ENCODE measurements at regions not wholly inside any gene's neighbourhood (a gene's known extent, or its start where the extent isn't known, plus 50 kb on each side); places are given as distances from the start of the nearest gene placed in this dataset.
"Not testable (repeated sequence)": the region's sequence is repeated elsewhere in the genome, so short reads cannot be mapped to it uniquely, and the experiment has no call there.

GRCh38 chr2:235439959-235440662 lies 53.7 kb upstream of the AGAP1 start:
- intact Hi-C loops (cut with micrococcal nuclease), result no loop called here
- POLR2A ChIA-PET, result no interaction called here

GRCh38 chr2:235443580-235443979 lies 50.3 kb upstream of the AGAP1 start:
- H3K9me3 Mint-ChIP-seq; H3K36me3 Mint-ChIP-seq; H3K4me1 ChIP-seq (ENCODE audit: control insufficient read depth in 2 of 2, insufficient read depth in 2 of 2, low read length in 2 of 2); H3K4me1 Mint-ChIP-seq; H3K27ac ChIP-seq (ENCODE audit: low read depth, low read length); H3K4me3 ChIP-seq (ENCODE audit: low read length); CTCF ChIA-PET; POLR2A ChIA-PET; H3K36me3 ChIP-seq (ENCODE audit: control insufficient read depth in 2 of 3, insufficient read depth in 3 of 3, low read length in 3 of 3); ATAC-seq; DNase-seq; H3K27ac Mint-ChIP-seq; intact Hi-C loops (cut with micrococcal nuclease); H3K9me3 ChIP-seq (ENCODE audit: control insufficient read depth in 2 of 3, low read length in 3 of 3); H3K27me3 ChIP-seq (ENCODE audit: control insufficient read depth in 2 of 2, insufficient read depth in 2 of 2, low read length in 2 of 2); H3K4me3 Mint-ChIP-seq: not testable (repeated sequence)
- H3K27me3 Mint-ChIP-seq, result peaks cover 0 to 35% (median 4%) of the 10 kb centered on the region in 5 donors

More at GRCh38 chr2:235439959-235440662, 53.7 kb upstream of the AGAP1 start:
- Mint-ChIP-seq H3K36me3 (no peaks in the 10 kb centered on the region), H3K4me1 (no peaks in the 10 kb centered on the region), H3K27me3 (peaks cover 0 to 22% (median 4%) of the 10 kb centered on the region in 5 donors), H3K27ac (no peak overlapping the region), H3K4me3 (no peak overlapping the region), H3K9me3 (peaks cover 0 to 10% (median 5%) of the 10 kb centered on the region in 11 donors)
- no peaks in the 10 kb centered on the region for H3K4me1 ChIP-seq (ENCODE audit: control insufficient read depth in 2 of 2, insufficient read depth in 2 of 2, low read length in 2 of 2)
- ATAC-seq, result no peak
- H3K9me3 ChIP-seq (ENCODE audit: control insufficient read depth in 2 of 3, low read length in 3 of 3), result no peaks in the 10 kb centered on the region
- no peaks in the 10 kb centered on the region for H3K36me3 ChIP-seq (ENCODE audit: control insufficient read depth in 2 of 3, insufficient read depth in 3 of 3, low read length in 3 of 3)
- no peak overlapping the region for H3K4me3 ChIP-seq (ENCODE audit: low read length)
- H3K27ac ChIP-seq (ENCODE audit: low read depth, low read length), result no peak overlapping the region
- CTCF ChIA-PET, result no interaction called here
- DNase-seq, result no peak
- no peaks in the 10 kb centered on the region for H3K27me3 ChIP-seq (ENCODE audit: control insufficient read depth in 2 of 2, insufficient read depth in 2 of 2, low read length in 2 of 2)
